Breast epithelium (tissue), 3 donors: ENCODE measurements at regions not wholly inside any gene's neighbourhood (a gene's known extent, or its start where the extent isn't known, plus 50 kb on each side); places are given as distances from the start of the nearest gene placed in this dataset.

ENCODE experiments used
- CTCF ChIP-seq, 3 donors: fragments of 450-650 bp; IDR thresholded peaks; one replicate each; pipeline ENCODE4 v1.5.1; 2016 to 2017; ENCODE audit warnings: antibody characterized with exemption in 3 of 3, mild to moderate bottlenecking in 3 of 3, moderate library complexity in 3 of 3
- POLR2A ChIP-seq: fragments of 450-650 bp; IDR thresholded peaks from one replicate; pipeline ENCODE4 v1.6.1; 2016; ENCODE audit warnings: antibody characterized with exemption, mild to moderate bottlenecking, moderate library complexity
- POLR2AphosphoS5 ChIP-seq, 3 donors: sonication (generic); formaldehyde crosslinking; IDR thresholded peaks; one replicate each; pipeline ENCODE4 v1.6.1; 2017; ENCODE audit warnings: antibody characterized with exemption in 3 of 3

GRCh38 chr10:52639652-52640051 is 132.9 kb downstream of the MBL2 start:
- TF ChIP-seq POLR2A (no peak), CTCF (IDR thresholded peaks at IDR 0.05) (no peak), POLR2AphosphoS5 (IDR thresholded peaks at IDR 0.05) (no peak)
